ENCODE measurements at regions not wholly inside any gene's neighbourhood (a gene's known extent, or its start where the extent isn't known, plus 50 kb on each side); places are given as distances from the start of the nearest gene placed in this dataset.

DNA sequence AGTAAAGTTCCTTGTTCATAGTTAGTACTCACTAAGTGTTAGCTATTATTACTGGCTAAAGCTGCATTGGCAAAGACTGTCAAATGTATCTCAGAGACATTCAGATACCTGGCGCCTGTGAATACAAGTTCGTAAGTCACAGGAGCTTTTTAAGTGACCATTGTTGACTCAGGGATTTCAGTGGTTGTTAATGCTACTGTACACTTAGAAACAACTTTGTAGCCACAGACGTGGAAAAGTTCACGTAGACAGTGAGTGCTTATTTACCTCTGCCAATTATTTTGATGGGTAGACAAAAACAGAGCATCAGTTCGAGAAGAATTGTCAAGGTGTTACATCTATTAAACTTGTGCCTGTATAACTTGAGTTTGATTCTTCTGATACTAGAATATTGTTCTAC is 59.1 kb upstream of the RRP15 start:
- no peak for DNase-seq (ENCODE audit: extremely low read depth, low read depth)

Small RNA genes lying in the stretch of these regions (small RNA-seq; reads per million reads assigned to genes)
- gene RNU1-141P, result 0 reads per million in 2 experiments

Data from NCI-H460 (cell line).